ENCODE measurements at regions not wholly inside any gene's neighbourhood (a gene's known extent, or its start where the extent isn't known, plus 50 kb on each side); places are given as distances from the start of the nearest gene placed in this dataset.

DNA sequence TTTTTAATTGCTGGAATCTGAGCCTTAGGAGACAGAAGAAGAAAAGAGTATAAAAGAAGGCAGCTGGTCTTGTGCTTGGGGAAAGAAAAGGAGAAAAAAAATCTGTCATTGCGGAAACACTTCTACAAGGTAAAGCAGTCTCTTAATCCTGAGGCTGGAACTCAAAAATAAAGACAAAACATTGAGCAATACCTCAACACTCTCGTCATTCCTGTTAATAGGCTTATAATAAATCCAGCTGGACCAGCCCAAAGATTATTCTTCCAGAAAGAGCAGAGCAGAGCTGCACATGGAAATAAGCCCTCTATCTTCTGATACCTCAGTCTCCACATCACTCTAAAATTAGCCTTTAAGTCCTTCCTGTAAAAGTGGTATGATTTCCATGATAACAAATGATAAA, 62.0 kb upstream of the HIVEP1 start:
- POLR2A ChIA-PET: no interaction called here
- TF ChIP-seq SALL2 (tag by site-specific recombination; IDR thresholded peaks at IDR 0.05; ENCODE audit: borderline replicate concordance) (no peak), ZNF292 (tag by site-specific recombination; IDR thresholded peaks at IDR 0.05; ENCODE audit: borderline replicate concordance, low read depth) (no peak)
- no peaks in the 10 kb centered on the region for H3K9me3 ChIP-seq (ENCODE audit: control insufficient read depth, insufficient read depth, low read depth, low read length)
- H3K36me3 ChIP-seq (ENCODE audit: control insufficient read depth in 2 of 2, insufficient read depth in 1 of 2, low read length in 2 of 2): no peaks in the 10 kb centered on the region
- no peak overlapping the region for H3K4me3 ChIP-seq (ENCODE audit: low read depth, low read length)
- H3K27ac ChIP-seq (ENCODE audit: extremely low read depth, low read depth, low read length): no peak overlapping the region
- CTCF ChIA-PET: interaction anchor here (1.2 kb wide), 1 partner anchor 14 kb away, joined by 3 read pairs; no protein-coding TSS in a partner anchor
- H3K4me1 ChIP-seq (ENCODE audit: control insufficient read depth, insufficient read depth, low read length): peaks cover 3% of the 10 kb centered on the region; the same call in 1 of the 2 replicates

DNA sequence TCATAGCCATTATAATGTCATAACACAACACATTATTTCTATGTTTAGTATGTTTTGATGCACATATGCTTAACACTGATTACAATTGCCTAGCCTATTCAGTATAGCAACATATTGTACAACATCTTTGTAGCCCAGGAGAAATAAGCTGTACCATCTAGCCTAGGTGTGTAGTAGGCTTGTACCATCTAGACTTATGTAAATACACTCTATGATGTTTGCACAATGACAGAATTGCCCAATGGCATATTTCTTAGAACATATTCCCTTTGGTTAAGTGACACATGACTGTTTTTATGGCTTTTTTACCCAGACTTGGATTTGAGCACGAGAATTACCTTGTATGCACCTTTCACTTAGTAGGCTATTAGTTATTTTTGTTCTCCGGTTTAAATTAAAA, 64.5 kb upstream of the HIVEP1 start:
- CTCF ChIA-PET: interaction anchor here (0.6 to 1.4 kb wide), 8 partner anchors 9 to 294 kb away, joined by 3 to 6 read pairs (median 4); no protein-coding TSS in a partner anchor
- POLR2A ChIA-PET: no interaction called here

More for the DNA sequence above, 64.5 kb upstream of the HIVEP1 start:
- Histone ChIP-seq H3K27ac (ENCODE audit: extremely low read depth, low read depth, low read length) (no peak overlapping the region), H3K4me3 (ENCODE audit: low read depth, low read length) (no peak overlapping the region), H3K4me1 (ENCODE audit: control insufficient read depth, insufficient read depth, low read length) (no peaks in the 10 kb centered on the region), H3K9me3 (ENCODE audit: control insufficient read depth, insufficient read depth, low read depth, low read length) (no peaks in the 10 kb centered on the region), H3K36me3 (ENCODE audit: control insufficient read depth in 2 of 2, insufficient read depth in 1 of 2, low read length in 2 of 2) (no peaks in the 10 kb centered on the region)
- TF ChIP-seq, protein P1, sequence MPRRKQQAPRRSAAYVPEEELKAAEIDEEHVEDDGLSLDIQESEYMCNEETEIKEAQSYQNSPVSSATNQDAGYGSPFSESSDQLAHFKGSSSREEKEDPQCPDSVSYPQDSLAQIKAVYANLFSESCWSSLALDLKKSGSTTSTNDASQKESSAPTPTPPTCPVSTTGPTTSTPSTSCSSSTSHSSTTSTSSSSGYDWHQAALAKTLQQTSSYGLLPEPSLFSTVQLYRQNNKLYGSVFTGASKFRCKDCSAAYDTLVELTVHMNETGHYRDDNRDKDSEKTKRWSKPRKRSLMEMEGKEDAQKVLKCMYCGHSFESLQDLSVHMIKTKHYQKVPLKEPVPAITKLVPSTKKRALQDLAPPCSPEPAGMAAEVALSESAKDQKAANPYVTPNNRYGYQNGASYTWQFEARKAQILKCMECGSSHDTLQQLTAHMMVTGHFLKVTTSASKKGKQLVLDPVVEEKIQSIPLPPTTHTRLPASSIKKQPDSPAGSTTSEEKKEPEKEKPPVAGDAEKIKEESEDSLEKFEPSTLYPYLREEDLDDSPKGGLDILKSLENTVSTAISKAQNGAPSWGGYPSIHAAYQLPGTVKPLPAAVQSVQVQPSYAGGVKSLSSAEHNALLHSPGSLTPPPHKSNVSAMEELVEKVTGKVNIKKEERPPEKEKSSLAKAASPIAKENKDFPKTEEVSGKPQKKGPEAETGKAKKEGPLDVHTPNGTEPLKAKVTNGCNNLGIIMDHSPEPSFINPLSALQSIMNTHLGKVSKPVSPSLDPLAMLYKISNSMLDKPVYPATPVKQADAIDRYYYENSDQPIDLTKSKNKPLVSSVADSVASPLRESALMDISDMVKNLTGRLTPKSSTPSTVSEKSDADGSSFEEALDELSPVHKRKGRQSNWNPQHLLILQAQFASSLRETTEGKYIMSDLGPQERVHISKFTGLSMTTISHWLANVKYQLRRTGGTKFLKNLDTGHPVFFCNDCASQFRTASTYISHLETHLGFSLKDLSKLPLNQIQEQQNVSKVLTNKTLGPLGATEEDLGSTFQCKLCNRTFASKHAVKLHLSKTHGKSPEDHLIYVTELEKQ (tag by site-specific recombination; IDR thresholded peaks at IDR 0.05; ENCODE audit: borderline replicate concordance): no peak
- TF ChIP-seq ZNF521 (tag by site-specific recombination; IDR thresholded peaks at IDR 0.05): no peak
- TF ChIP-seq, protein P2, sequence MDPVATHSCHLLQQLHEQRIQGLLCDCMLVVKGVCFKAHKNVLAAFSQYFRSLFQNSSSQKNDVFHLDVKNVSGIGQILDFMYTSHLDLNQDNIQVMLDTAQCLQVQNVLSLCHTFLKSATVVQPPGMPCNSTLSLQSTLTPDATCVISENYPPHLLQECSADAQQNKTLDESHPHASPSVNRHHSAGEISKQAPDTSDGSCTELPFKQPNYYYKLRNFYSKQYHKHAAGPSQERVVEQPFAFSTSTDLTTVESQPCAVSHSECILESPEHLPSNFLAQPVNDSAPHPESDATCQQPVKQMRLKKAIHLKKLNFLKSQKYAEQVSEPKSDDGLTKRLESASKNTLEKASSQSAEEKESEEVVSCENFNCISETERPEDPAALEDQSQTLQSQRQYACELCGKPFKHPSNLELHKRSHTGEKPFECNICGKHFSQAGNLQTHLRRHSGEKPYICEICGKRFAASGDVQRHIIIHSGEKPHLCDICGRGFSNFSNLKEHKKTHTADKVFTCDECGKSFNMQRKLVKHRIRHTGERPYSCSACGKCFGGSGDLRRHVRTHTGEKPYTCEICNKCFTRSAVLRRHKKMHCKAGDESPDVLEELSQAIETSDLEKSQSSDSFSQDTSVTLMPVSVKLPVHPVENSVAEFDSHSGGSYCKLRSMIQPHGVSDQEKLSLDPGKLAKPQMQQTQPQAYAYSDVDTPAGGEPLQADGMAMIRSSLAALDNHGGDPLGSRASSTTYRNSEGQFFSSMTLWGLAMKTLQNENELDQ (tag by site-specific recombination; IDR thresholded peaks at IDR 0.05; ENCODE audit: low read depth): no peak
- no peak for TF ChIP-seq ZNF555 (tag by site-specific recombination; conservative IDR thresholded peaks at IDR 0.05)
- TF ChIP-seq, protein P3, sequence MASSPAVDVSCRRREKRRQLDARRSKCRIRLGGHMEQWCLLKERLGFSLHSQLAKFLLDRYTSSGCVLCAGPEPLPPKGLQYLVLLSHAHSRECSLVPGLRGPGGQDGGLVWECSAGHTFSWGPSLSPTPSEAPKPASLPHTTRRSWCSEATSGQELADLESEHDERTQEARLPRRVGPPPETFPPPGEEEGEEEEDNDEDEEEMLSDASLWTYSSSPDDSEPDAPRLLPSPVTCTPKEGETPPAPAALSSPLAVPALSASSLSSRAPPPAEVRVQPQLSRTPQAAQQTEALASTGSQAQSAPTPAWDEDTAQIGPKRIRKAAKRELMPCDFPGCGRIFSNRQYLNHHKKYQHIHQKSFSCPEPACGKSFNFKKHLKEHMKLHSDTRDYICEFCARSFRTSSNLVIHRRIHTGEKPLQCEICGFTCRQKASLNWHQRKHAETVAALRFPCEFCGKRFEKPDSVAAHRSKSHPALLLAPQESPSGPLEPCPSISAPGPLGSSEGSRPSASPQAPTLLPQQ (tag by site-specific recombination; IDR thresholded peaks at IDR 0.05): no peak
- no peak for TF ChIP-seq GLI2 (tag by site-specific recombination; IDR thresholded peaks at IDR 0.05; ENCODE audit: borderline replicate concordance, low read depth)
- TF ChIP-seq ZNF394 (tag by site-specific recombination; IDR thresholded peaks at IDR 0.05; ENCODE audit: borderline replicate concordance): no peak
- no peak for TF ChIP-seq ZNF202 (tag by site-specific recombination; IDR thresholded peaks at IDR 0.05; ENCODE audit: borderline replicate concordance)
- TF ChIP-seq ZNF571 (tag by site-specific recombination; IDR thresholded peaks at IDR 0.05): no peak
- no peak for TF ChIP-seq HOXD13 (CRISPR knock-in tag; IDR thresholded peaks at IDR 0.05; ENCODE audit: borderline replicate concordance)
- TF ChIP-seq, protein P4, sequence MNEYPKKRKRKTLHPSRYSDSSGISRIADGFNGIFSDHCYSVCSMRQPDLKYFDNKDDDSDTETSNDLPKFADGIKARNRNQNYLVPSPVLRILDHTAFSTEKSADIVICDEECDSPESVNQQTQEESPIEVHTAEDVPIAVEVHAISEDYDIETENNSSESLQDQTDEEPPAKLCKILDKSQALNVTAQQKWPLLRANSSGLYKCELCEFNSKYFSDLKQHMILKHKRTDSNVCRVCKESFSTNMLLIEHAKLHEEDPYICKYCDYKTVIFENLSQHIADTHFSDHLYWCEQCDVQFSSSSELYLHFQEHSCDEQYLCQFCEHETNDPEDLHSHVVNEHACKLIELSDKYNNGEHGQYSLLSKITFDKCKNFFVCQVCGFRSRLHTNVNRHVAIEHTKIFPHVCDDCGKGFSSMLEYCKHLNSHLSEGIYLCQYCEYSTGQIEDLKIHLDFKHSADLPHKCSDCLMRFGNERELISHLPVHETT (tag by site-specific recombination; IDR thresholded peaks at IDR 0.05): no peak
- TF ChIP-seq MZF1 (tag by site-specific recombination; IDR thresholded peaks at IDR 0.05; ENCODE audit: borderline replicate concordance): no peak
- TF ChIP-seq ZNF37A (tag by site-specific recombination; IDR thresholded peaks at IDR 0.05): no peak
- TF ChIP-seq, protein P5, sequence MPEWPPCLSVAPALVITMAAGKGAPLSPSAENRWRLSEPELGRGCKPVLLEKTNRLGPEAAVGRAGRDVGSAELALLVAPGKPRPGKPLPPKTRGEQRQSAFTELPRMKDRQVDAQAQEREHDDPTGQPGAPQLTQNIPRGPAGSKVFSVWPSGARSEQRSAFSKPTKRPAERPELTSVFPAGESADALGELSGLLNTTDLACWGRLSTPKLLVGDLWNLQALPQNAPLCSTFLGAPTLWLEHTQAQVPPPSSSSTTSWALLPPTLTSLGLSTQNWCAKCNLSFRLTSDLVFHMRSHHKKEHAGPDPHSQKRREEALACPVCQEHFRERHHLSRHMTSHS (tag by site-specific recombination; IDR thresholded peaks at IDR 0.05): no peak
- no peak for TF ChIP-seq ZNF214 (tag by site-specific recombination; IDR thresholded peaks at IDR 0.05; ENCODE audit: borderline replicate concordance)
- TF ChIP-seq ZNF664 (tag by site-specific recombination; IDR thresholded peaks at IDR 0.05): no peak
